Right atrium auricular region (tissue), 2 donors: ENCODE measurements at regions not wholly inside any gene's neighbourhood (a gene's known extent, or its start where the extent isn't known, plus 50 kb on each side); places are given as distances from the start of the nearest gene placed in this dataset.

Source experiments
- DNase-seq: peaks from one replicate; pipeline ENCODE4 v3.0.0-alpha.2; 2019; ENCODE audit warnings: low spot score
- H3K27ac ChIP-seq, 2 donors: fragments of 200-600 bp; sonication (generic); 1 replicate in 1 of 2; 2 replicates in 1 of 2; pipeline ENCODE4 v1.5.1; 2016 to 2019
- H3K27me3 ChIP-seq, 2 donors: fragments of 200-600 bp; sonication (generic); one replicate each; pipeline versions ENCODE4 v1.5.1 to v1.6.0; 2017 to 2019
- H3K36me3 ChIP-seq: fragments of 200-600 bp; sonication (generic); one replicate; pipeline ENCODE4 v1.5.1; 2016
- H3K4me1 ChIP-seq, 2 donors: fragments of 200-600 bp; sonication (generic); one replicate each; pipeline versions ENCODE4 v1.5.1 to v1.6.0; 2017 to 2019
- H3K4me3 ChIP-seq, 2 donors: fragments of 200-600 bp; sonication (generic); 1 replicate in 1 of 2; 2 replicates in 1 of 2; pipeline ENCODE4 v1.5.1; 2017 to 2019; ENCODE audit warnings: mild to moderate bottlenecking in 1 of 2, moderate library complexity in 1 of 2
- H3K9me3 ChIP-seq, 2 donors: fragments of 200-600 bp; sonication (generic); one replicate each; pipeline ENCODE4 v1.5.1; 2019
- CTCF ChIP-seq, 2 donors: fragments of 200-600 bp; sonication (generic); IDR thresholded peaks; one replicate each; pipeline ENCODE4 v1.5.1; 2019; ENCODE audit warnings: antibody characterized with exemption in 2 of 2

GRCh38 chr5:155983954-155984353, 343.0 kb upstream of the SGCD start:
- H3K27me3 ChIP-seq: no peaks in the 10 kb centered on the region
- no peaks in the 10 kb centered on the region for H3K9me3 ChIP-seq
- H3K27ac ChIP-seq: no peak overlapping the region
- no peak for DNase-seq
- no peaks in the 10 kb centered on the region for H3K36me3 ChIP-seq
- no peak overlapping the region for H3K4me3 ChIP-seq
- no peak for TF ChIP-seq CTCF (IDR thresholded peaks at IDR 0.05)
- peaks cover 0 to 22% of the 10 kb centered on the region in 2 donors for H3K4me1 ChIP-seq

- DNase-seq: no peak
- no peaks in the 10 kb centered on the region for H3K27me3 ChIP-seq
- no peak overlapping the region for H3K4me3 ChIP-seq
- H3K9me3 ChIP-seq: no peaks in the 10 kb centered on the region
- peaks cover 0 to 10% of the 10 kb centered on the region in 2 donors for H3K4me1 ChIP-seq
- no peaks in the 10 kb centered on the region for H3K36me3 ChIP-seq
- peak overlapping the region in 1 of 2 donors; percentile 9 for H3K27ac ChIP-seq
- no peak for TF ChIP-seq CTCF (IDR thresholded peaks at IDR 0.05)
Observed at GRCh38 chr5:155987265-155987810, 339.6 kb upstream of the SGCD start.

- Histone ChIP-seq H3K4me1 (peaks cover 0 to 7% of the 10 kb centered on the region in 2 donors), H3K4me3 (no peak overlapping the region), H3K36me3 (no peaks in the 10 kb centered on the region), H3K27ac (no peak overlapping the region), H3K27me3 (no peaks in the 10 kb centered on the region), H3K9me3 (no peaks in the 10 kb centered on the region)
- no peak for TF ChIP-seq CTCF (IDR thresholded peaks at IDR 0.05)
- DNase-seq: no peak
Observed at GRCh38 chr5:155989879-155990278, 337.1 kb upstream of the SGCD start.

- no peaks in the 10 kb centered on the region for H3K36me3 ChIP-seq
- H3K27me3 ChIP-seq: no peaks in the 10 kb centered on the region
- no peak for TF ChIP-seq CTCF (IDR thresholded peaks at IDR 0.05)
- no peak overlapping the region for H3K4me3 ChIP-seq
- no peak overlapping the region for H3K27ac ChIP-seq
- no peak for DNase-seq
- H3K9me3 ChIP-seq: no peaks in the 10 kb centered on the region
- H3K4me1 ChIP-seq: no peaks in the 10 kb centered on the region
Observed at GRCh38 chr5:155996123-155996522, 330.8 kb upstream of the SGCD start.

GRCh38 chr5:155998257-155998656, 328.7 kb upstream of the SGCD start:
- H3K27me3 ChIP-seq: no peaks in the 10 kb centered on the region
- DNase-seq: no peak
- H3K4me3 ChIP-seq: no peak overlapping the region
- no peaks in the 10 kb centered on the region for H3K4me1 ChIP-seq
- no peak overlapping the region for H3K27ac ChIP-seq
- no peaks in the 10 kb centered on the region for H3K9me3 ChIP-seq
- no peaks in the 10 kb centered on the region for H3K36me3 ChIP-seq
- no peak for TF ChIP-seq CTCF (IDR thresholded peaks at IDR 0.05)

- no peaks in the 10 kb centered on the region for H3K9me3 ChIP-seq
- peaks cover 0 to 3% of the 10 kb centered on the region in 2 donors for H3K4me1 ChIP-seq
- H3K27ac ChIP-seq: no peak overlapping the region
- no peaks in the 10 kb centered on the region for H3K27me3 ChIP-seq
- DNase-seq: no peak
- H3K4me3 ChIP-seq: no peak overlapping the region
- TF ChIP-seq CTCF (IDR thresholded peaks at IDR 0.05): no peak
- no peaks in the 10 kb centered on the region for H3K36me3 ChIP-seq
Observed at GRCh38 chr5:156000115-156000514, 326.8 kb upstream of the SGCD start.
